ENCODE measurements at regions not wholly inside any gene's neighbourhood (a gene's known extent, or its start where the extent isn't known, plus 50 kb on each side); places are given as distances from the start of the nearest gene placed in this dataset.

DNA sequence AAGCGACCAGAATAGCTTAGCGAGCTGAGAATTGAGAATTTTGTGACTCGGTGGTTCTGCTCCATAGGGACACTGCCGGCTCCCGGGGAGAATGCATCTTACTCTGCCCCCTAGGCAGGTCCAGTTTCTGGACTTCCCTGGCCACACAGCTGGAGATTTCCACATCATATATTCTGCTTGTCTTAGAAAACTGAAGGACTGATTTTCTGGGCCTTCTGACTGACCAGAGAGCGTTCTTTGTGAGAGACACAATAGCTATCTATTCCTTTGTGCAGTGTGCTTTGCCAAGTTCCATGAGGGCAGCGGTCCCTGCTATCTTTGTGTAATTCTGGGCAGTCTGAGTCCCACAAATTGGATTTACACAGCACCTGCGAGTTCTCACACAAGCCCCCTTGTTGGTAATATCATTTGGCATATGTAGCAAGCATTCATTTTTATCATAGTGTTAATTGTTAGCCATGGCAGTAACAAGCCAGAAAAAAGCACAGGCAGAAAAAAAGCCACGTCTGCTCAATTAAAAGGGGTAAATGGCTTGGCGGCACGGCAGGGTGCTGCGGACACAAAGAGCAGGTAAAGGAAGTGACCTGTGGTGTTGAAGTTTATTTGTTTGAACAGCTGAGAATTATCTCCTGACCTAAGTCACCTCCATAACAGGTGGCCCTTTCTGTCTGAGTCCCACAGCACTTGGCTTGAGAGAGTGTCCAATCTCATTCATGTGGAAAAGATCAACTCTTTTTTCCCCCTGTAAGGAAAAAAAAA, 688.7 kb downstream of the TUSC7 start:
- in situ Hi-C loops (cut with MboI), result no loop called here
- H3K9ac ChIP-seq, result no peak overlapping the region
- H4K20me1 ChIP-seq (ENCODE audit: insufficient read depth), result no peaks in the 10 kb centered on the region
- no peak overlapping the region for H3K27ac ChIP-seq
- 86 to 88% methylated on average over 12 of the region's 12 CpGs for WGBS, 2 experiments (ENCODE audit: low coverage in 1 of 2, low lambda C conversion rate in 2 of 2, missing lambda C conversion rate in 2 of 2)
- H2AFZ ChIP-seq, result no peak overlapping the region
- no peak overlapping the region for H3K4me3 ChIP-seq
- no peaks in the 10 kb centered on the region for H3K27me3 ChIP-seq (replicated peaks; ENCODE audit: insufficient read depth)
- H3K9me2 ChIP-seq (ENCODE audit: insufficient read depth), result no peaks in the 10 kb centered on the region
- H3K4me2 ChIP-seq (ENCODE audit: unreplicated experiment), result no peak overlapping the region
- DNase-seq, result no peak
- H3K36me3 ChIP-seq (ENCODE audit: low read depth), result no peaks in the 10 kb centered on the region
- no peaks in the 10 kb centered on the region for H3K4me1 ChIP-seq (ENCODE audit: insufficient read depth)
- TF ChIP-seq EZH2 (IDR thresholded peaks at IDR 0.05; ENCODE audit: insufficient read depth, poor library complexity, severe bottlenecking) (no peak), EZH2phosphoT487 (IDR thresholded peaks at IDR 0.05; ENCODE audit: insufficient read depth, low read depth) (no peak)
- H3K9me3 ChIP-seq (ENCODE audit: low read depth), result no peaks in the 10 kb centered on the region
- H3F3A ChIP-seq (ENCODE audit: insufficient read depth), result no peaks in the 10 kb centered on the region
- H3K79me2 ChIP-seq (ENCODE audit: insufficient read depth), result no peaks in the 10 kb centered on the region

- no peaks in the 10 kb centered on the region for H3K9me2 ChIP-seq (ENCODE audit: insufficient read depth)
- peak overlapping the region; percentile 56 for H3K4me2 ChIP-seq (ENCODE audit: unreplicated experiment)
- H4K20me1 ChIP-seq (ENCODE audit: insufficient read depth), result no peaks in the 10 kb centered on the region
- 22 to 26% methylated on average over 5 of the region's 5 CpGs for WGBS, 2 experiments (ENCODE audit: low coverage in 1 of 2, low lambda C conversion rate in 2 of 2, missing lambda C conversion rate in 2 of 2)
- peaks cover 7% of the 10 kb centered on the region; the same call in 1 of the 2 replicates for H3K4me1 ChIP-seq (ENCODE audit: insufficient read depth)
- H3F3A ChIP-seq (ENCODE audit: insufficient read depth), result no peaks in the 10 kb centered on the region
- no peak for TF ChIP-seq EZH2 (IDR thresholded peaks at IDR 0.05; ENCODE audit: insufficient read depth, poor library complexity, severe bottlenecking)
- no peak for TF ChIP-seq EZH2phosphoT487 (IDR thresholded peaks at IDR 0.05; ENCODE audit: insufficient read depth, low read depth)
- no peaks in the 10 kb centered on the region for H3K9me3 ChIP-seq (ENCODE audit: low read depth)
- no peak overlapping the region for H3K27ac ChIP-seq
- peak overlapping the region; percentile 67 for H2AFZ ChIP-seq
- H3K79me2 ChIP-seq (ENCODE audit: insufficient read depth), result no peaks in the 10 kb centered on the region
- in situ Hi-C loops (cut with MboI), result no loop called here
- H3K9ac ChIP-seq, result 0 out of 2 replicates have a peak overlapping the region, but pooled peaks have one; percentile 18
- peak overlapping the region; percentile 56 for H3K4me3 ChIP-seq
- H3K27me3 ChIP-seq (replicated peaks; ENCODE audit: insufficient read depth), result no peaks in the 10 kb centered on the region
- DNase-seq, result peak; percentile 60
- no peaks in the 10 kb centered on the region for H3K36me3 ChIP-seq (ENCODE audit: low read depth)
These were observed 689.9 kb downstream of the TUSC7 start for GRCh38 chr3:117399311-117400078.

DNA sequence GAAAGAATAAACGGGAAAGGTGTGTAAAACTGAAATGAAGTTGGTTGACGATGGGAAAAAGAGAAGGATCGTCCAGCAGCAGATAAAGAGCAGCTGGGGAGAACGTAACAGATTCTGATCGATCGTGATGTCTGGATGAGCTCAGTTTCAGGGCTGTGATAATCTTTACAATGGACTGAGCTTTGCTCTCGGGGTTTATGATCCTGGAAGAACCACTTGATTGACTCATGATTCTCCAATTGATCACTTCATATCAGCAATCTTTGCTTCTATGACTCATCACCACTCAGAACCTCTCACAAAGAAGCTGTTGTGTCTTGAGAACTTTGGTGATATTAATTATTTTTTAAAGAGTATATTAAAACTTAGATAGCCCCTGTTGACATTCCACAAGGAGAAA, 690.7 kb downstream of the TUSC7 start:
- H4K20me1 ChIP-seq (ENCODE audit: insufficient read depth), result no peaks in the 10 kb centered on the region
- TF ChIP-seq EZH2phosphoT487 (IDR thresholded peaks at IDR 0.05; ENCODE audit: insufficient read depth, low read depth) (no peak), EZH2 (IDR thresholded peaks at IDR 0.05; ENCODE audit: insufficient read depth, poor library complexity, severe bottlenecking) (no peak)
- H3K9me3 ChIP-seq (ENCODE audit: low read depth), result no peaks in the 10 kb centered on the region
- no peaks in the 10 kb centered on the region for H3K27me3 ChIP-seq (replicated peaks; ENCODE audit: insufficient read depth)
- H3K4me2 ChIP-seq (ENCODE audit: unreplicated experiment), result no peak overlapping the region
- H3K79me2 ChIP-seq (ENCODE audit: insufficient read depth), result no peaks in the 10 kb centered on the region
- no peak overlapping the region for H3K9ac ChIP-seq
- no peak overlapping the region for H3K27ac ChIP-seq
- no peaks in the 10 kb centered on the region for H3K36me3 ChIP-seq (ENCODE audit: low read depth)
- no peaks in the 10 kb centered on the region for H3K9me2 ChIP-seq (ENCODE audit: insufficient read depth)
- no peaks in the 10 kb centered on the region for H3F3A ChIP-seq (ENCODE audit: insufficient read depth)
- WGBS, 2 experiments (ENCODE audit: low coverage in 1 of 2, low lambda C conversion rate in 2 of 2, missing lambda C conversion rate in 2 of 2), result 65% methylated on average over 7 of the region's 7 CpGs
- DNase-seq, result no peak
- H3K4me3 ChIP-seq, result no peak overlapping the region
- peaks cover 8% of the 10 kb centered on the region; the same call in 1 of the 2 replicates for H3K4me1 ChIP-seq (ENCODE audit: insufficient read depth)
- H2AFZ ChIP-seq, result 0 out of 2 replicates have a peak overlapping the region, but pooled peaks have one; percentile 67
- in situ Hi-C loops (cut with MboI), result no loop called here

GRCh38 chr3:117404141-117404540, 694.6 kb downstream of the TUSC7 start:
- Histone ChIP-seq H3K9ac (no peak overlapping the region), H3K27me3 (replicated peaks; ENCODE audit: insufficient read depth) (no peaks in the 10 kb centered on the region), H3K36me3 (ENCODE audit: low read depth) (no peaks in the 10 kb centered on the region), H3F3A (ENCODE audit: insufficient read depth) (peaks cover 9% of the 10 kb centered on the region), H3K4me2 (ENCODE audit: unreplicated experiment) (no peak overlapping the region), H3K4me3 (no peak overlapping the region), H2AFZ (no peak overlapping the region; the same call in 1 of the 2 replicates), H3K27ac (no peak overlapping the region), H4K20me1 (ENCODE audit: insufficient read depth) (no peaks in the 10 kb centered on the region), H3K9me2 (ENCODE audit: insufficient read depth) (no peaks in the 10 kb centered on the region), H3K9me3 (ENCODE audit: low read depth) (no peaks in the 10 kb centered on the region), H3K79me2 (ENCODE audit: insufficient read depth) (no peaks in the 10 kb centered on the region), H3K4me1 (ENCODE audit: insufficient read depth) (peaks cover 25% of the 10 kb centered on the region)
- DNase-seq, result peak; percentile 37
- TF ChIP-seq EZH2phosphoT487 (IDR thresholded peaks at IDR 0.05; ENCODE audit: insufficient read depth, low read depth) (no peak), EZH2 (IDR thresholded peaks at IDR 0.05; ENCODE audit: insufficient read depth, poor library complexity, severe bottlenecking) (no peak)
- in situ Hi-C loops (cut with MboI), result no loop called here

All from GM23248 (cell line).